ENCODE measurements at regions not wholly inside any gene's neighbourhood (a gene's known extent, or its start where the extent isn't known, plus 50 kb on each side); places are given as distances from the start of the nearest gene placed in this dataset.

GRCh38 chr7:68438811-68439210 lies 1159.5 kb upstream of the AUTS2 start:
- TF ChIP-seq RFX5 (IDR thresholded peaks at IDR 0.05; ENCODE audit: borderline replicate concordance, low read depth, low read length): no peak
- no peak for TF ChIP-seq EP300 (IDR thresholded peaks at IDR 0.05; ENCODE audit: borderline replicate concordance in 1 of 2, low read depth in 2 of 2, low read length in 2 of 2)
- TF ChIP-seq CTCF (IDR thresholded peaks at IDR 0.05; ENCODE audit: control extremely low read depth in 1 of 3, insufficient read depth in 1 of 3, low read depth in 1 of 3, low read length in 3 of 3): no peak

All from H1 (cell line).